HCT116 (cell line): ENCODE measurements at regions not wholly inside any gene's neighbourhood (a gene's known extent, or its start where the extent isn't known, plus 50 kb on each side); places are given as distances from the start of the nearest gene placed in this dataset.

Source experiments
- ATAC-seq: fragments of 200-7000 bp; cut with Tn5 transposase; 2 replicates; pipeline ENCODE4 v1.9.1; 2020; ENCODE audit warnings: mild to moderate bottlenecking, moderate library complexity
- BruUV-seq: library from RNA; stranded (reverse); fragments of 400-500 nt; replicated peaks from 2 replicates; lab custom pipeline; 2021; lab: Mats Ljungman, UMichigan
- CTCF ChIA-PET: fragments of 300-600 bp; sonication (Branson Sonifier 250); formaldehyde crosslinking; loops from one replicate; lab custom pipeline; 2021; ENCODE audit warnings: antibody characterized with exemption; lab: Charles Lee
- POLR2A ChIA-PET: fragments of 300-600, 350-600 bp; sonication (Branson Sonifier 250); formaldehyde crosslinking; loops from one replicate; lab custom pipeline; 2021; ENCODE audit warnings: antibody characterized with exemption; lab: Charles Lee
- RAD21 ChIA-PET, 2 experiments: fragments of 300-600 bp; sonication (Branson Sonifier 250); formaldehyde crosslinking; loops; one replicate each; lab custom pipeline; 2023; ENCODE audit warnings: low total read pairs in 2 of 2; ENCODE audit not compliant: uncharacterized antibody in 2 of 2, unreplicated experiment in 2 of 2, low non-redundant PET in 1 of 2; lab: Charles Lee
- DNase-seq: peaks from one replicate; pipeline ENCODE4 v3.0.0-alpha.2; 2010; ENCODE audit warnings: low read depth, low spot score
- H2AFZ ChIP-seq: fragments of 200-600 bp; shearing (Covaris generic), sonication (generic); 2 replicates; pipeline ENCODE4 v1.6.1; 2017; ENCODE audit warnings: low read depth, mixed run types, mixed read lengths, antibody characterized with exemption, low read length; ENCODE audit not compliant: poor library complexity, severe bottlenecking
- H3K27ac ChIP-seq: 2 replicates; pipeline ENCODE4 v1.5.1; 2012; ENCODE audit warnings: low read depth, low read length
- H3K27me3 ChIP-seq: fragments of 200-600 bp; sonication (generic); 2 replicates; pipeline ENCODE4 v1.6.1; 2016; ENCODE audit warnings: mixed run types, low read length, mixed read lengths; ENCODE audit not compliant: insufficient read depth
- H3K36me3 ChIP-seq, 2 experiments: fragments of 200-500 bp in 1 of 2; fragments of 200-600 bp in 1 of 2; sonication (Bioruptor generic) in 1 of 2; sonication (generic) in 1 of 2; 2 replicates each; pipeline versions ENCODE4 v1.5.1 to v1.6.1; 2014 to 2016; ENCODE audit warnings: low read length in 2 of 2, inconsistent platforms in 1 of 2, mixed read lengths in 1 of 2, mixed run types in 1 of 2; ENCODE audit not compliant: insufficient read depth in 2 of 2, control insufficient read depth in 1 of 2
- H3K4me1 ChIP-seq, 2 experiments: fragments of 200-600 bp in 1 of 2; sonication (generic) in 1 of 2; 2 replicates each; pipeline versions ENCODE4 v1.5.1 to v1.6.1; 2012 to 2017; ENCODE audit warnings: low read length in 2 of 2, inconsistent platforms in 1 of 2, mild to moderate bottlenecking in 1 of 2, mixed read lengths in 1 of 2, mixed run types in 1 of 2, moderate library complexity in 1 of 2; ENCODE audit not compliant: insufficient read depth in 2 of 2, control insufficient read depth in 1 of 2
- H3K4me2 ChIP-seq: fragments of 200-600 bp; sonication (generic); 2 replicates; pipeline ENCODE4 v1.6.1; 2017; ENCODE audit warnings: mixed run types, low read length, mixed read lengths
- H3K4me3 ChIP-seq, 2 experiments: fragments of 200-600 bp in 1 of 2; sonication (generic) in 1 of 2; replicated peaks in 1 of 2; 2 replicates each; pipeline ENCODE4 v1.5.1; 2011 to 2016; ENCODE audit warnings: low read length in 2 of 2, control low read depth in 1 of 2, low read depth in 1 of 2, mild to moderate bottlenecking in 1 of 2, mixed read lengths in 1 of 2, mixed run types in 1 of 2
- H3K79me2 ChIP-seq: fragments of 200-600 bp; sonication (generic); 2 replicates; pipeline ENCODE4 v1.6.1; 2017; ENCODE audit warnings: mild to moderate bottlenecking, mixed run types, low read length, moderate library complexity, mixed read lengths; ENCODE audit not compliant: insufficient read depth
- H3K9ac ChIP-seq: fragments of 200-600 bp; sonication (generic); 2 replicates; pipeline ENCODE4 v1.6.1; 2016; ENCODE audit warnings: low read length, mixed read lengths
- H3K9me2 ChIP-seq: fragments of 200-600 bp; sonication (generic), shearing (Covaris generic); 2 replicates; pipeline ENCODE4 v1.6.1; 2017; ENCODE audit warnings: mixed run types, mild to moderate bottlenecking, moderate library complexity; ENCODE audit not compliant: insufficient read depth
- H3K9me3 ChIP-seq, 2 experiments: fragments of 200-500 bp in 1 of 2; fragments of 200-600 bp in 1 of 2; sonication (Bioruptor generic) in 1 of 2; sonication (generic) in 1 of 2; 2 replicates each; pipeline ENCODE4 v1.6.1; 2014 to 2017; ENCODE audit warnings: low read length in 2 of 2, mixed read lengths in 2 of 2, inconsistent platforms in 1 of 2, low read depth in 1 of 2, mild to moderate bottlenecking in 1 of 2, mixed run types in 1 of 2, moderate library complexity in 1 of 2; ENCODE audit not compliant: control insufficient read depth in 1 of 2, insufficient read depth in 1 of 2
- H4K20me1 ChIP-seq: fragments of 200-600 bp; sonication (generic), shearing (Covaris generic); 2 replicates; pipeline ENCODE4 v1.6.1; 2017; ENCODE audit warnings: mixed run types, mild to moderate bottlenecking, moderate library complexity; ENCODE audit not compliant: insufficient read depth
- ELF1 ChIP-seq: IDR thresholded peaks from 2 replicates; pipeline ENCODE4 v1.6.1; 2012; ENCODE audit warnings: low read depth, borderline replicate concordance
- EZH2phosphoT487 ChIP-seq: fragments of 200-600 bp; IDR thresholded peaks from 2 replicates; pipeline ENCODE4 v1.6.1; 2018; ENCODE audit warnings: antibody characterized with exemption, borderline replicate concordance
- JUND ChIP-seq: IDR thresholded peaks from 2 replicates; pipeline ENCODE4 v1.6.1; 2012
- MAX ChIP-seq: IDR thresholded peaks from 2 replicates; pipeline ENCODE4 v1.6.1; 2012
- POLR2A ChIP-seq: IDR thresholded peaks from 2 replicates; pipeline ENCODE4 v1.7.0; 2011; ENCODE audit warnings: borderline replicate concordance; ENCODE audit not compliant: insufficient read depth, insufficient read length; ENCODE audit errors: extremely low read depth
- RAD21 ChIP-seq: IDR thresholded peaks from 2 replicates; pipeline ENCODE4 v1.6.1; 2012; ENCODE audit warnings: low read depth, mild to moderate bottlenecking
- REST ChIP-seq: IDR thresholded peaks from 2 replicates; pipeline ENCODE4 v1.6.1; 2012; ENCODE audit warnings: low read depth
- SRF ChIP-seq: IDR thresholded peaks from 2 replicates; pipeline ENCODE4 v1.6.1; 2012; ENCODE audit warnings: low read depth
- TCF7L2 ChIP-seq: IDR thresholded peaks from 2 replicates; pipeline ENCODE4 v1.7.0; 2011; ENCODE audit warnings: borderline replicate concordance, inconsistent platforms; ENCODE audit not compliant: insufficient read depth, insufficient read length; ENCODE audit errors: extremely low read depth
- YY1 ChIP-seq: IDR thresholded peaks from 2 replicates; pipeline ENCODE4 v1.6.1; 2011; ENCODE audit warnings: low read length, low read depth, moderate library complexity, mild to moderate bottlenecking; ENCODE audit not compliant: insufficient replicate concordance; ENCODE audit errors: extremely low read depth
- ZNF274 ChIP-seq: fragments of 200-500 bp; sonication (Bioruptor generic); IDR thresholded peaks from 2 replicates; pipeline ENCODE4 v1.6.1; 2014; ENCODE audit warnings: mild to moderate bottlenecking, low read depth, low read length, inconsistent platforms
- intact Hi-C: fragments of 100-400 bp; cut with micrococcal nuclease; formaldehyde crosslinking; loops from 2 replicates; pipeline ENCODE4 v1.10.0; 2022

GRCh38 chr13:76157926-76158325, 521.8 kb downstream of the LMO7 start:
- no peaks in the 10 kb centered on the region for H3K9me3 ChIP-seq
- no peaks in the 10 kb centered on the region for H3K27me3 ChIP-seq
- RAD21 ChIA-PET, result no interaction called here
- H3K9ac ChIP-seq, result no peak overlapping the region
- H3K4me3 ChIP-seq, result no peak overlapping the region
- H3K27ac ChIP-seq, result no peak overlapping the region
- H3K4me1 ChIP-seq, result no peaks in the 10 kb centered on the region
- H3K4me2 ChIP-seq, result no peak overlapping the region
- DNase-seq, result no peak
- CTCF ChIA-PET, result no interaction called here
- intact Hi-C loops, result no loop called here
- no peaks in the 10 kb centered on the region for H3K79me2 ChIP-seq
- H4K20me1 ChIP-seq, result no peaks in the 10 kb centered on the region
- ATAC-seq, result no peak
- POLR2A ChIA-PET, result no interaction called here
- BruUV-seq, result no TSS peak
- H3K36me3 ChIP-seq, result no peaks in the 10 kb centered on the region
- no peaks in the 10 kb centered on the region for H3K9me2 ChIP-seq
- TF ChIP-seq ZNF274, result no peak
- no peak for TF ChIP-seq JUND
- no peak overlapping the region for H2AFZ ChIP-seq

GRCh38 chr13:76153239-76153638, 517.1 kb downstream of the LMO7 start:
- H4K20me1 ChIP-seq, result no peaks in the 10 kb centered on the region
- POLR2A ChIA-PET, result no interaction called here
- ATAC-seq (no peak), DNase-seq (no peak)
- no peak overlapping the region for H3K4me3 ChIP-seq
- no peaks in the 10 kb centered on the region for H3K4me1 ChIP-seq
- TF ChIP-seq ELF1 (no peak), TCF7L2 (no peak), EZH2phosphoT487 (no peak), RAD21 (no peak), MAX (no peak), REST (no peak), ZNF274 (no peak), JUND (no peak), YY1 (no peak), POLR2A (no peak), SRF (no peak)
- H3K27ac ChIP-seq, result no peak overlapping the region
- H3K9me3 ChIP-seq, result no peaks in the 10 kb centered on the region
- RAD21 ChIA-PET, result no interaction called here
- H3K4me2 ChIP-seq, result no peak overlapping the region
- no peak overlapping the region for H3K9ac ChIP-seq
- H3K36me3 ChIP-seq, result no peaks in the 10 kb centered on the region
- no peak overlapping the region for H2AFZ ChIP-seq
- no peaks in the 10 kb centered on the region for H3K79me2 ChIP-seq
- intact Hi-C loops, result no loop called here
- no peaks in the 10 kb centered on the region for H3K27me3 ChIP-seq
- BruUV-seq, result no TSS peak
- CTCF ChIA-PET, result no interaction called here
- no peaks in the 10 kb centered on the region for H3K9me2 ChIP-seq
